ENCODE measurements at regions not wholly inside any gene's neighbourhood (a gene's known extent, or its start where the extent isn't known, plus 50 kb on each side); places are given as distances from the start of the nearest gene placed in this dataset.

- Mint-ChIP-seq H3K4me1 (ENCODE audit: low read depth) (no peaks in the 10 kb centered on the region), H3K27me3 (ENCODE audit: low read depth) (peaks cover 11% of the 10 kb centered on the region), H3K4me3 (no peak overlapping the region), H3K9me3 (no peaks in the 10 kb centered on the region), H3K36me3 (ENCODE audit: insufficient read depth) (no peaks in the 10 kb centered on the region)
- ATAC-seq (no peak), DNase-seq (no peak)
Measured at GRCh38 chr15:29434280-29434679, 164.7 kb upstream of the NSMCE3 start.

DNA sequence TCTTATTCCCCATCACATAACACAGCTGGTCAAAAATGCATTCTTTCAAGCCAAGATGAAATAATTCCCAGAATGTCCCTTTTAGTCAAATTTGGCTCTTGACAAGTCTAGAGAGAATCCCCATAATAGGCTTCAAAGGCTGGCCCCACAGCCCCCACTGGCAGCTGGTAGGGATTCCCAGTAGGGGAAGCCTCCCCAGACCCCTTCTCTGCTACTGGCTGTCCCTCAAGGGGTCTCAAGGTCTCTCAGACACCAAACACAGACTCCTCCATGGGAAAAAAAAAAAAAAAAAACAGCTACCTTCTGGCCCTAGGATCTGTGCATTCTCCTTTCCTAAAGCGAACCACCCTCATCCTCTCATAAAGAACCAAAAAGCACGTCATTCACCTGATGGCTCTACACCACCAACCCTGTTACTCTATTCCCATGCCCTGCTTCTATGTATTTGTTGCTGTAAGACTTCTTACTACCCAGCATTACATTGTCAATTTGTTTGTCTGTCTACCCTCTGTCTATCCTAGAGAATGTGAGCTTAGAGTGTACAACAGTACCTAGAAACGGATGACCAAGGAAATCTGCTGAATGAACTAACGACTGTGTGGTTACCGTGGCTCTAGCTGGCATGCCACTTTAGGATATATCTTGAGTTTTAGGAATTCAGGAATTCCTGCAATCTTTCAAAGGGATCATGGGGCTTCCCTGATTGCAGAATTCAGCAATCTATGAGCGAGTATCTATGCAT is 164.1 kb upstream of the NSMCE3 start:
- Mint-ChIP-seq H3K27me3 (ENCODE audit: low read depth) (peaks cover 11% of the 10 kb centered on the region), H3K36me3 (ENCODE audit: insufficient read depth) (no peaks in the 10 kb centered on the region), H3K4me1 (ENCODE audit: low read depth) (no peaks in the 10 kb centered on the region), H3K9me3 (no peaks in the 10 kb centered on the region), H3K4me3 (no peak overlapping the region)
- ATAC-seq (no peak), DNase-seq (no peak)

GRCh38 chr15:29433050-29433318 is 163.4 kb upstream of the NSMCE3 start:
- no peaks in the 10 kb centered on the region for H3K4me1 Mint-ChIP-seq (ENCODE audit: low read depth)
- DNase-seq (no peak), ATAC-seq (no peak)
- no peaks in the 10 kb centered on the region for H3K9me3 Mint-ChIP-seq
- H3K4me3 Mint-ChIP-seq: no peak overlapping the region
- no peaks in the 10 kb centered on the region for H3K36me3 Mint-ChIP-seq (ENCODE audit: insufficient read depth)
- H3K27me3 Mint-ChIP-seq (ENCODE audit: low read depth): peaks cover 11% of the 10 kb centered on the region

DNA sequence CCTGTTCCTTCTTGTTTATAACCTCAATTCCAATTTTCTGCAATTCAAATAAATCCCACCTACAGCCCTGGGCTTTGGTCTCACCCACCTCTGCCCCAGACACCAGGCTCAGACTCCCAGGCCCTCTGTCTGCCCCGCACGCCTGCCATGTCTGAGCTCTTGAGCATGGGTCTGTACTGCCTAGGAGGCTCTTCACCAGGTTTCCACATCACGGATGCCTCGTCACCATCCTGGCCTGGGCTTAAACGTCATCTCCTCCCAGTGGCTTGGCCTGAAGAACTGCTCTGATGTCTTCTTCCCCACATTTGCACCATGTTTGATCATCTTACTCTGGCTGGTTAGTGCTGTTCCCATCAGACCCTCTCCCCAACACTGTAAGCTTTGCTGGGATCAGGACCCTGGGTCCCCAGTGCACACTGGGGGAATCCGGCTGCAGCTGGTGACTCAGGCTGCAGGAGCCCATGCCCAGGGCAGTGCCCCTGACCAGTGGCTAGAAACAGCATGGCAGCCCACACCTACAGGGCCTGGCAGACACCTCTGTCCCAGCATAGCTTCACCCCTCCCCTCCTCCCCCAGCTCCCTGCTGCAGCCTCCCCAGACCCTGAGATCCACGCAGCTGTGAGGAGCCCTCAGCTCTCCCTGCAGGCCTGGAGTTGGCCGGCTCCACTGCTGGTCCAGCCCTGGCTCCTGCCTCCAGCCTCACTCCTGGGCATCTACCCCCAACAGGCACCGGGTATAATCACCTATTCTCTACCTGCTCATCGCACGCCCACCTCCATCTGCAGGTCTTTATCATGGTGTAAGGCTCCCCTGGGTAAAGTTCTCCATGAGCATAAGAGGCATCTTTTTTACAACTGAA is 162.8 kb upstream of the NSMCE3 start:
- ATAC-seq (no peak), DNase-seq (no peak)
- no peaks in the 10 kb centered on the region for H3K36me3 Mint-ChIP-seq (ENCODE audit: insufficient read depth)
- H3K4me1 Mint-ChIP-seq (ENCODE audit: low read depth): no peaks in the 10 kb centered on the region
- no peaks in the 10 kb centered on the region for H3K9me3 Mint-ChIP-seq
- H3K27me3 Mint-ChIP-seq (ENCODE audit: low read depth): peaks cover 13% of the 10 kb centered on the region
- H3K4me3 Mint-ChIP-seq: no peak overlapping the region

DNA sequence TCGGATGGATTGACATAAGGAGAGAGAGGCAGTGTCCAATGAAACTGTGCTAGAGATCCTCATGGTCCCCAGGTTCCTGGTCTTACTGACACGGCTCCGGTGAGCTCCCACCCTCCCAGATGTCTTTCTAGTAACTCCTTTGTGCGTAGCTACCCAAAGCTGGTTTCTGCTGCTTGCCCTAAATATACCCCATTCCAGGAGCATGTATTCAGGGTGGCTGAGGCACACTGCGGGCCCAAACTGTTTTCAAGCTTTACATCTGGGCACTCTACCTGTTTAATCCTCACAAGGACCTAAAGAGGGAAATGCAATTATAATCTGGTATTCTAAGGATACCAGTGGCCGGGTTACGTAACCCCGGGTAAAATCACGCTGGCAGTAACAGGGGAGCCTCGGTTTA is 161.2 kb upstream of the NSMCE3 start:
- no peaks in the 10 kb centered on the region for H3K9me3 Mint-ChIP-seq
- ATAC-seq (no peak), DNase-seq (no peak)
- H3K27me3 Mint-ChIP-seq (ENCODE audit: low read depth): peaks cover 17% of the 10 kb centered on the region
- no peaks in the 10 kb centered on the region for H3K36me3 Mint-ChIP-seq (ENCODE audit: insufficient read depth)
- H3K4me1 Mint-ChIP-seq (ENCODE audit: low read depth): no peaks in the 10 kb centered on the region
- no peak overlapping the region for H3K4me3 Mint-ChIP-seq

- no peak for DNase-seq
Measured at GRCh38 chr15:29430124-29430523, 160.5 kb upstream of the NSMCE3 start.

DNA sequence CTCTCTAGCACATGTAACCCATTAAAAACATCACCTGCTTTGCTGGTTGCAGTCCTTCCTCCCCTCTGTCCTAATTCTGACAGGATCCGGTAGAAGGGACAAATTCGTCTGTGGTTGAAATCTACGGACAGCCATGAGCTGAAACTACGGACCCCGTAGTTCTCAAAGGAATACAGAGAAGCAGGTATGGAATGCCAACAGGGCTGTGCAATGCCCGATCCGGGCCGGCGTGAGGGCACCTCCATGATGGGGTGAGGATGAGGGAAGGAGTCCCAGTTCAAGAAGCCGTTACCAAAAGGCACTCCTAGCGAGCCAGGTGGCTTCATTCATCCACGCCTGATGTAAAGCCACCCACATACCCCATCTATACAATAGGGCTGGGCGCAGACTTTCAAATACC is 160.0 kb upstream of the NSMCE3 start:
- DNase-seq: no peak
- no peak for ATAC-seq
- H3K27me3 Mint-ChIP-seq (ENCODE audit: low read depth): peaks cover 17% of the 10 kb centered on the region
- no peaks in the 10 kb centered on the region for H3K36me3 Mint-ChIP-seq (ENCODE audit: insufficient read depth)
- H3K4me3 Mint-ChIP-seq: no peak overlapping the region
- no peaks in the 10 kb centered on the region for H3K9me3 Mint-ChIP-seq
- no peaks in the 10 kb centered on the region for H3K4me1 Mint-ChIP-seq (ENCODE audit: low read depth)

More at GRCh38 chr15:29430124-29430523, 160.5 kb upstream of the NSMCE3 start:
- H3K9me3 Mint-ChIP-seq: no peaks in the 10 kb centered on the region
- H3K36me3 Mint-ChIP-seq (ENCODE audit: insufficient read depth): no peaks in the 10 kb centered on the region
- no peaks in the 10 kb centered on the region for H3K4me1 Mint-ChIP-seq (ENCODE audit: low read depth)
- no peak for ATAC-seq
- peaks cover 17% of the 10 kb centered on the region for H3K27me3 Mint-ChIP-seq (ENCODE audit: low read depth)
- no peak overlapping the region for H3K4me3 Mint-ChIP-seq

DNA sequence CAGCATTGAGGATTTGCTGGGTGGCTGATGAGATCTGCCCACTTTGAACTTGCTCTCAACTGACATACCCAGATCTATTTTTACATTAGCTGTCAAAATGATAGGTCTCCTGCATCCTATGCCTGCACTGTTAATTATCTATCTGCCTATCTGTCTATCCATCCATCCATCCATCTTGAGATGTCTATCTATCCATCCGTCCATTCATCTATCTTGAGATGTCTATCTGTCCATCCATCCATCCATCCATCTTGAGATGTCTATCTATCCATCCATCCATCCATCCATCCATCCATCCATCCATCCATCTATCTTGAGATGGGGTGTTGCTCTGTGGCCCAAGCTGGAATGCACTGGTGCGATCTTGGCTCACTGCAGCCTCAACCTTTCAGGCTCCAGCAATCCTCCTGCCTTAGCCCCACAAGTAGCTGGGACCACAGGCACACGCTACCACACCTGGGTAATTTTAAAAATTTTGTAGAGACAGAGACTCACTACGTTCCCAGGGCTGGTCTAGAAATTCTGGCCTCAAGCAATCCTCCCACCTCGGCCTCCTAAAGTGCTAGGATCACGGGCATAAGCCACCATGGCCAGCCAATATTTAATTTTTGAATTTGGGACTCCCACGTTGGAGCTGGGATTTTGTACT is 159.4 kb upstream of the NSMCE3 start:
- no peak overlapping the region for H3K4me3 Mint-ChIP-seq
- DNase-seq (no peak), ATAC-seq (no peak)
- H3K4me1 Mint-ChIP-seq (ENCODE audit: low read depth): no peaks in the 10 kb centered on the region
- peaks cover 17% of the 10 kb centered on the region for H3K27me3 Mint-ChIP-seq (ENCODE audit: low read depth)
- no peaks in the 10 kb centered on the region for H3K9me3 Mint-ChIP-seq
- no peaks in the 10 kb centered on the region for H3K36me3 Mint-ChIP-seq (ENCODE audit: insufficient read depth)

DNA sequence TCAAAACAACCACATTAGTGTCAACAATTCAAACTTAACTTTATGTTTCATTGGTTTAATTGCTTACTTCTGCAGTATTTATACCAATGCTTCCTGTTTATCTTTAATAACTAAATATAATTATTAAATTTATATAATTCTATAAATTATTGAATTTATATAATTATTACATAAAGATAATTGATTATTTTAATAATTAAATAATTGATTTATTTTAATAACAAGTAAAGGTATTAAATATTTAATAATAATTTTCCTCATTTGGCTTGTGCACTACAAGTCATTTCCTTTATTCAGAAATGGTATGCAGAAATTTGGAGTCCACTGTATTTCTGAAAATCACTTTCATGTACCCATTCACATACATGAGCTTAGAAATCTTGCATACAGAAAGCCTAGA is 156.2 kb upstream of the NSMCE3 start:
- no peaks in the 10 kb centered on the region for H3K36me3 Mint-ChIP-seq (ENCODE audit: insufficient read depth)

DNA sequence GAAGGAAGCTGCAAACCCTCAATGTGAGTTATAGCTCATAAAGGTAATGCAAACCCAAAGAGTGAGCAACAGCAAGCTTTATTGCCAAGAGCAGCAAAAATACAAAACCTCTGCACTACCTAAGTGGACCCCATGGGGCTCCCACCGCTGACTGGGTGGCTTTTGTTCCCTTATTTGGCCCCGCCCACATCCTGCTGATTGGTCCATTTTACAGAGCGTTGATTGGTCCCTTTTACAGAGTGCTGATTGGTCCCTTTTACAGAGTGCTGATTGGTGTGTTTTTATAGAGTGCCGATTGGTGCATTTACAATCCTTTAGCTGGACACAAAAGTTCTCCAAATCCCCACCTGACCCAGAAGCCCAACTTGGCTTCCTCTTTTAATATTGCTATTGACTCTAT is 154.5 kb upstream of the NSMCE3 start:
- H3K4me1 Mint-ChIP-seq (ENCODE audit: low read depth): no peaks in the 10 kb centered on the region

More for the DNA sequence above, 156.2 kb upstream of the NSMCE3 start:
- no peak overlapping the region for H3K4me3 Mint-ChIP-seq
- no peaks in the 10 kb centered on the region for H3K9me3 Mint-ChIP-seq
- H3K4me1 Mint-ChIP-seq (ENCODE audit: low read depth): no peaks in the 10 kb centered on the region
- H3K27me3 Mint-ChIP-seq (ENCODE audit: low read depth): peaks cover 6% of the 10 kb centered on the region
- ATAC-seq (no peak), DNase-seq (no peak)

DNA sequence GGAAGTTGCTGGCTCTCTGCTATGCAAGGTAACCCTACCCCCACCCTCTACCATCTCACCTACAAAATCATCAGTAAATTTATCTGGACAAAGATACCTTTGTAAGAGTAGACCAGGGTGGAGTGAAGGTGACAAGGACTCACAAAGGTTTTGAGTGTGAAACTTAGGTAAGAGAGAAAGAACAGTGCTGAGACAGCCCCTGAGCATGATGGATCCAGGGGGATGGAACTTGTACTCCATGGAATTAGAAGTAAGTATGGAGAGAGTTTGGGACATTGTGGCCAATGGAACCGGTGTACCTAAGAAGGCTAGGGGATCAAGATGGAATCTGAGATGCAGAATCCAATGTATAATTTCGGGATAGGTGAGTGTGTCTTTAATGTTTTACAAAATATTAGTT is 153.0 kb upstream of the NSMCE3 start:
- ATAC-seq (no peak), DNase-seq (no peak)
- Mint-ChIP-seq H3K9me3 (no peaks in the 10 kb centered on the region), H3K27me3 (ENCODE audit: low read depth) (peaks cover 8% of the 10 kb centered on the region), H3K4me3 (no peak overlapping the region), H3K36me3 (ENCODE audit: insufficient read depth) (no peaks in the 10 kb centered on the region), H3K4me1 (ENCODE audit: low read depth) (no peaks in the 10 kb centered on the region)

More for the DNA sequence above, 154.5 kb upstream of the NSMCE3 start:
- Mint-ChIP-seq H3K4me3 (no peak overlapping the region), H3K27me3 (ENCODE audit: low read depth) (peaks cover 8% of the 10 kb centered on the region), H3K36me3 (ENCODE audit: insufficient read depth) (no peaks in the 10 kb centered on the region), H3K9me3 (no peaks in the 10 kb centered on the region)
- ATAC-seq: no peak
- no peak for DNase-seq

GRCh38 chr15:29420188-29420587 is 150.6 kb upstream of the NSMCE3 start:
- DNase-seq: no peak
- Mint-ChIP-seq H3K4me3 (no peak overlapping the region), H3K9me3 (no peaks in the 10 kb centered on the region), H3K4me1 (ENCODE audit: low read depth) (no peaks in the 10 kb centered on the region), H3K36me3 (ENCODE audit: insufficient read depth) (no peaks in the 10 kb centered on the region), H3K27me3 (ENCODE audit: low read depth) (peaks cover 4% of the 10 kb centered on the region)
- no peak for ATAC-seq

GRCh38 chr15:29418931-29419330 is 149.3 kb upstream of the NSMCE3 start:
- no peaks in the 10 kb centered on the region for H3K36me3 Mint-ChIP-seq (ENCODE audit: insufficient read depth)
- no peaks in the 10 kb centered on the region for H3K4me1 Mint-ChIP-seq (ENCODE audit: low read depth)
- H3K4me3 Mint-ChIP-seq: no peak overlapping the region
- no peaks in the 10 kb centered on the region for H3K9me3 Mint-ChIP-seq
- no peak for ATAC-seq
- H3K27me3 Mint-ChIP-seq (ENCODE audit: low read depth): peaks cover 4% of the 10 kb centered on the region
- DNase-seq: no peak

- Mint-ChIP-seq H3K9me3 (no peaks in the 10 kb centered on the region), H3K36me3 (ENCODE audit: insufficient read depth) (no peaks in the 10 kb centered on the region), H3K4me3 (no peak overlapping the region), H3K4me1 (ENCODE audit: low read depth) (no peaks in the 10 kb centered on the region), H3K27me3 (ENCODE audit: low read depth) (peaks cover 8% of the 10 kb centered on the region)
- ATAC-seq (no peak), DNase-seq (no peak)
Measured at GRCh38 chr15:29418178-29418577, 148.6 kb upstream of the NSMCE3 start.

GRCh38 chr15:29411299-29411698 is 141.7 kb upstream of the NSMCE3 start:
- Mint-ChIP-seq H3K36me3 (ENCODE audit: insufficient read depth) (no peaks in the 10 kb centered on the region), H3K4me1 (ENCODE audit: low read depth) (no peaks in the 10 kb centered on the region), H3K9me3 (no peaks in the 10 kb centered on the region), H3K4me3 (no peak overlapping the region), H3K27me3 (ENCODE audit: low read depth) (peaks cover 7% of the 10 kb centered on the region)
- DNase-seq (no peak), ATAC-seq (no peak)
